GM18907 (cell line): ENCODE measurements at regions not wholly inside any gene's neighbourhood (a gene's known extent, or its start where the extent isn't known, plus 50 kb on each side); places are given as distances from the start of the nearest gene placed in this dataset.

Experiments
- ATAC-seq: cut with Tn5 transposase; IDR thresholded peaks from one replicate; pipeline ENCODE4 v1.9.1; 2021; ENCODE audit warnings: mild to moderate bottlenecking, moderate library complexity; ENCODE audit not compliant: unreplicated experiment

DNA sequence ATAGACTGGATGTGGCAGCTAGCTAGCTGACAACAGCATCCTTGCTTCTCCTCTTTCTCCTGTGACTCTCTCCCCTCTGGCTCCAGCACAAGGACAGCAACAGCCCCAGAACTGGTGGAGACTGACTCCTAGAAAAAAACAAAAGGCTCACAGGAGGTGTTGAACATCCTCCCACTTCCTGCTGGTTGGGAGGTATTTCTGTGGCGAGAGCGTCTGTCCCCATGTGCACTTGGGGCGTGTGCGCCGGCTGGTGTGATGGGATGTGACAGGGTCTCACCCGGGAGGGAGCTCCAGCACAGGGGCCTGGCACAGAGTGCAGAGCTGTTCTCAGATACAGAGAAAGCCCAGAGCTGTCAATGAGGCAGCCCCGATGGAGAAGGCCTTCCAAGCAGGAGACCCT, 107.2 kb upstream of the E2F8 start:
- ATAC-seq = no peak

- ATAC-seq = peak; percentile 41
These were observed 105.3 kb upstream of the E2F8 start for GRCh38 chr11:19345848-19346681.

- ATAC-seq = peak; percentile 24
These were observed 104.7 kb upstream of the E2F8 start for GRCh38 chr11:19345519-19345847.

DNA sequence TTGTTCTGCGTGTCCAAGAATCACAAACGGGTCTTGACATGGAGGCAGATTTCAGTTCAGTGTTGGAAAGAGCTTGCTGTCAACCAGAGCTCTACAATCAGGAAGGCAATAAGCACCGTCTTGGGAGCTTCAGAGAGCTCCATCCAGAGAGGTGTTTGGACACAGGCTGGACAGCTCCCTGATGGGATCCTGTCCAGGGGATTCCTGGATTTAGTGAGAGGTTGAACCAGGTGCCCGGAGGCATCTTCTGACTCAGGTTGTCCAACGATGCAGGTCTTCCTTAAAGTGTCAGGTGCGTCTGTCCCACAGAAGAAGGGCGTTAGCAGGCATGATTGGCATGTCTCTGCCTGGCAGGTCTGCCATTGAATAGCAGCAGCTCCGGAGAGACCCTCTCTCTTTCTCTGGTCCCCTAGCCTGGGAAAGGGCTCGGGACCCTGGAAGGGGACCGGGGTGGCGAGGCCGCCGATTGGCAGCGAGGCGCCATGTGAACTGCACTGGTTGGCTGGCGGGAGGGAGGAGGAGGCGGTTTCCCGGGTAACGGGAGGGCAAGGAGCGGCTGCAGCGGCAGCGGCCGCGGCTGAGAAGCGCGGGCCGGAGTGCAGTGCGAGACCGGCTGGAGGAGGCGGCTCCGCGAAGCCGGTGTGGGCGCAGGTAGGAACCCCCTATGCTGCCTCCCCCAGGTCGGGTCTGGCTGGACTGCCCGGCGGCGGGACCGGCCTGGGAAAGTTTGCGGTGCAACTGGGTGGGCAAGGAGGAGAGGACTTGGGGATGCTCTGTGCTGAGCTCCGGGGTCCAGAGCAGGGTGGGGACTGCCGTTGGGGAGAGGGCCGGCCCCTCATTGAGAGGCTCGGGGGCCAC, 104.1 kb upstream of the E2F8 start:
- peak; percentile 32 for ATAC-seq

DNA sequence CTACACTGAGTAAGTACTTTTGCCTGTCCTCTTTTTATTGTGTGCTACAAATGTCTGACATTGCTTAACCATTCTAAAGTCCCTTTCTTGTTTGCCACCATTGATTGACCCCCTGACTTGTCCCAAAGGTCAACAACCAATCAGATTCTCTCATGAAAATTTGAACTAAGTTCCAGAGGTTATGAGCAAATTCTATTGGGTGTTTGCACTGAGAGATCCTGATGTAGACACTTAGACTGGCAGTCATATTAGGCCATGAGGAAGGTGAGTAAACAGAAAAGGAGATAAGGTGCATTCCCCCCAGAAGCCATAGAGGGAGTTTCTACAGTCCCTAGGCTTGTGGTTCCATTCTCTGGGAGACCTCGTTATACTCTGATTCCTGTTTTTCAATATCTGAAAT, 101.3 kb upstream of the E2F8 start:
- no peak for ATAC-seq

- ATAC-seq = no peak
These were observed 97.6 kb upstream of the E2F8 start for GRCh38 chr11:19338375-19338774.

DNA sequence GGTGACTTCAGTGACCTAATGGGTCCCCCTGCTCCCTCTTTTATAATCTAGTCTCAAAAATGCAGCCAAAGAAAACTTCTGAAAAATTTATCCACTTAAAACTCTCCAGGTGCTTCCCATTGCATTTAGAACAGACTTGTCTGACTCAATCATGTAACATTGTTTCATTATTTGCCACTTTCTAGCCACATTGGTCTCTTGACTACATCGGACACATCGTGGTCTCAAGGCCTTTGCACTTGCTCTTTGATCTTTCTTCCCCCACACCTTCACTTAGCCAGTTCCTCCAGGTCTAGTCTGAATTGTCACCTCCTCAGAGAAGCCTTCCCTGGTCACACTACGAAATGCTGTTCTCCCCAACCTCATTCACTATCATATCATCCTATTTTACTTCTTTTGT, 97.0 kb upstream of the E2F8 start:
- no peak for ATAC-seq

DNA sequence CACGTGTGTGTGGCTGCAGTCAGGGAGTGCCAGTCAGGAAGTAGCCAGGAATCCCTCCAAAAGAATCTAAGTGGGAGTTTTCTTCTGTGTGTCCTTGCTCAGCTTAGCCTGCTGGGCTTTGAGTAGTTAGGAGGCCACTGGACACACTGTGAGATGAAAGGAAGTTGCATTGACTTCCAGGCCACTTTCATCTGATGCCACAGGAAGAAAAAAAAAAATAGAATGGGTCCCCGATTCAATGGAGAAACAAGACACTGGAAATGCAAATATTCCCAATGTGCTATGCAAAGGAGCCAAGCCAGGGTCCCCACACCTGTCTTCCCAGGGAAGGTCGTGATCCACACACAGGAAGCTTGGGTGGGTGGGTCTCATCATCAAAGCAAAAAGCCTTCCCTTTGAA, 95.6 kb upstream of the E2F8 start:
- ATAC-seq = no peak

DNA sequence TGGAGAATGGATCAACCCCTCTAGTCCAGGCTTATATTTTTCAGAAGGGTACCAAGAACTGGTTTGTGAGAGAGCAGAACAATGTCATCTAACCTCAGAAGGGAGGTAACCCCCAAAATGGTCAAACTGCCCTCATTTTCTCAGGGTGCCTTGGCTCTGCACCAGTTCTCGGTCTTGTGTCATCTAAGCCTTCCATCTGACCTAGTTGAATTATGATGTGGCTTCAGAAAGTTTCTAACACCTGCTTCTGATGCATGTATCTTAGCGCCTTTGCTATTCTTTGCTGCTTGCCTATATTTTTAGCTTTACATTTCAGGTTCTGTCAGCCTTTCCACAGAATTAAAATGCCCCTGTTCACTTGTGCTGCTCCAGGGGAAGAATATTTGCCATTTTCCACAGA, 91.7 kb upstream of the E2F8 start:
- peak; percentile 59 for ATAC-seq

- ATAC-seq = no peak
These were observed 89.7 kb upstream of the E2F8 start for GRCh38 chr11:19330416-19330815.

GRCh38 chr11:19329970-19330369, 89.2 kb upstream of the E2F8 start:
- no peak for ATAC-seq

DNA sequence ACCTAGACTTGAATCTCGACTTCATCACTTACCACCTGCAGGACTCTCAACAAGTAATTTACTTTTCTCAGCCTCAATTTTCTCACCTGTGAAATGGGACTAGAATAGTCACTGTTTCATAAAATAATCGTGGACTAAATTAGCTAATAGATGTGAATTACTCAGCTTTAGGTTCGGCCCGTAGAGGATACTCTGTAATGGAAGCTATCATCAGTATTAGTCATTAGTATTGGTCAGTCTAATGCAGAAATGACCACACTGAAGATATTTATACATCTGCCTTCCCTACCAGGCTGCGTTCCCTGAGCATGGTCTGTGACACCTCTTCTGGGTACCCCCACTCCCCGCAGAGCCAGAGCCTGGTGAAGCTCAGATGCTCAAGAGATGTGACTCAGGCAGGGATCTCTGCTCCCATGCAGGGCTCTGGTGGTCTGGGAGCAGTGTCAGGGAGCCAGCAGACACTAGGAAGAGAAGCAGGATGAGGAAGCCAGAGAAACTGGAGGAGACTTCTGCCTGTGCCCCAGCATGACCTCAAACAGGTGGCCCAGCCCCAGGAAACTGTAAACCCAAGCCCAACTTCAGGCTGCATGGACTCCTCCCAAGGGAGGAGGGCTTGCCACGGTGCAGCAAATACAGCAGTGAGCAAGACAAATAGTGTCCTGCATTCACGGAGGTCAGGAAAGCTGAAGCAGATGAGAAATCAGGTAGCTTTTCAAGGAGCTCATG, 88.0 kb upstream of the E2F8 start:
- no peak for ATAC-seq

- no peak for ATAC-seq
These were observed 86.5 kb upstream of the E2F8 start for GRCh38 chr11:19327280-19327679.

- ATAC-seq = no peak
These were observed 85.8 kb upstream of the E2F8 start for GRCh38 chr11:19326499-19326898.

DNA sequence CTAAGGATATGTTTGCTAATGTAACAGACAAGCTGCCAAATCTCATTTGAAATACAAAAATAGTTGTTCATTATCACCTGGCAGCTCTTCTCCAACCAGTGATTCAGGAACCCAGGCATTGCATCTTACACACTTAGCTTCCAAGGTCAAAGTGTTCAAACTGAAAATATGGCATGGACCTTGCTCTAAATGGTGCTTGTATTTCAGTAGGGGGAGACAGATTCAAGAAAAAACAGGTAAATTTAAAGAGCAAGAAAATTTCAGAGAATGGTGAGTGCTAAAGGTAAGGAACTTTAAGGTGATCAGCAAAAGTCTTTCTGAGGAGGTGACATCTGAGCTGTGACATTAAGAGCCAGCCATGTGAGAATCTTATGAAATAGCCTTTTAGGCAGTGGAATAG, 82.8 kb upstream of the E2F8 start:
- ATAC-seq = no peak

DNA sequence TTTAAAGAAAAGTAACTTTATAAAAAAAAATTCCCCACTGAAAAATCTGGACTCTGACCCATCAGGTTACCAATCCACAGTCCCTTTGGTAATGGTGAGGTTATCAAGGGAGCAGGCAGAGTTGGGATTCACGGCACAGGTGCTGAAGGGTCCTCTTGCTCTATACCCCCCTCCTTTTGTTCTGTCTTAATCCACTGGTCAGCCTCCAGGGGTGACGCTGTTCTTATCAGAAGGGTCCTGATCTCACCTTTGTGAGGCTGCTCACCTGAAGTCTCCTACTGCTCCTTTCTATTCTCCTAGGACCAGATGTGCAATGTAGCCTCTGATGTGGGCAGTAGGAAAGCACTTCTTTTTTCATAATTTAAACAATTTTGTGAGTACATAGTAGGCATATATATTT, 80.6 kb upstream of the E2F8 start:
- ATAC-seq = no peak

GRCh38 chr11:19320827-19321226, 80.1 kb upstream of the E2F8 start:
- ATAC-seq = no peak

GRCh38 chr11:19316434-19316833, 75.7 kb upstream of the E2F8 start:
- ATAC-seq = no peak

DNA sequence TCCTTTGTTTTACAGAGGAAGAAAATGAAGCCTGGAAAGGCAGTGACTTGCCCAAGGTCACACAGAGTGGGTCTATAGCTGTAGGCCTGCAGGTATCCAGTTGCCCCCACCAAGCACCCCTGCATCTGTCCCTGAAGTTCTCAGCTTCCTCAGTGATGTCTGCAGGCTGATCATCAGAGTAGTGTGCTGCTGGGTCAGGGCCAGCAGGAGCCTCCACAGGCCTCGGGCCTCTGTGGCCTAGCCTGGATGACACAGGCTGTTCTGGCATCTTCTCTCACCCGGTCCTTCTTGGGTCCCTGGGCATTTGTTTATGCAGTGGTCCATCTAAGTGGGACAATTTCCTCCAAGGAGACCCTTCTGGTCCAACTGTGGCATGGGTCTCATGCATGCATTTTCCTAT, 74.8 kb upstream of the E2F8 start:
- ATAC-seq = no peak

- no peak for ATAC-seq
These were observed 72.4 kb upstream of the E2F8 start for GRCh38 chr11:19313140-19313539.

DNA sequence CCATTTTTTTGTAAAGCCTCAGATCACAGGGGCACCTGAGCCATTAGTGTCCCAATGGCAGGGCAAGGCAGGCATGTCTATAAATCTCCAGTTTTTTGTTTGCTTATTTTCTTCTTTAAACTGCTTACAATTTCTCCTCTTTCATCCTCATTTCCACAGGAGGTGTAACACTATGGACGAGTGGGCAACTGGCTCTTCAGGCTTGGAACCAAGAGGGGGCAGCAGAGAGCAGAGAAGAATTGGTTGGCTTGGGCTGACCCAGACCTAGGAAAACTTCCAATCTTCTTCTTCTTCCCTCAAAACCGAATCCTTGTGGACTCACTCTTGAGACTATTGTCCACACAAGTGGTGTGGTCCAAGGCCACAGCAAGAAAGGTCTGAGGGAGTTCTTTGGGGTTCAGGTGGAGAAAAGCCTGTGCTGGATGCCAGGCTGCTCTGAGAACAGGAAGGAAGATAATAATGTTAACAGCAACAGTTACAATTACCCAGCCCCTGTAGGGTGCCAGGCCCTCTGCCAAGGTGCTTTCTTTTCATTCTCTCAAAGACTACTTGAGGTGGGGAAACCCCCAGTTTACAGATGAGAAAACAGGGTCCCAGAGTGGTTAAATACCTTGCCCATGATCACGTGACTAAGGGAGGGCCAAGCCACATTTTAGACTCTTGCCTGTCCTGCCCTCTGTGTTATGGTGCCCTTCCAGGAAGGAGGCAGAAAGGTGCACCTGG, 70.7 kb upstream of the E2F8 start:
- peak; percentile 69 for ATAC-seq
